Body of pancreas (tissue), 4 donors: ENCODE measurements at regions not wholly inside any gene's neighbourhood (a gene's known extent, or its start where the extent isn't known, plus 50 kb on each side); places are given as distances from the start of the nearest gene placed in this dataset.

Source experiments
- CTCF ChIP-seq, 7 experiments: fragments of 450-650 bp in 4 of 7; fragments of 200-600 bp in 3 of 7; sonication (generic) in 3 of 7; IDR thresholded peaks; one replicate each; pipeline ENCODE4 v1.5.1; 2016 to 2019; ENCODE audit warnings: antibody characterized with exemption in 7 of 7
- POLR2A ChIP-seq, 3 donors: fragments of 450-650 bp; IDR thresholded peaks; one replicate each; pipeline ENCODE4 v1.6.1; 2016; ENCODE audit warnings: antibody characterized with exemption in 3 of 3, mild to moderate bottlenecking in 2 of 3

- TF ChIP-seq CTCF (IDR thresholded peaks at IDR 0.05) (no peak), POLR2A (IDR thresholded peaks at IDR 0.05) (no peak)
These were observed 94.4 kb upstream of the BEND6 start for GRCh38 chr6:56860475-56860874.
